ENCODE measurements at regions not wholly inside any gene's neighbourhood (a gene's known extent, or its start where the extent isn't known, plus 50 kb on each side); places are given as distances from the start of the nearest gene placed in this dataset.

GRCh38 chr9:120284821-120285220 lies 295.1 kb downstream of the CDK5RAP2 start:
- no peak for DNase-seq (ENCODE audit: low read depth)
- no peak for TF ChIP-seq CTCF (IDR thresholded peaks at IDR 0.05; ENCODE audit: low read depth, low read length, missing control alignments)
- H3K4me3 ChIP-seq (ENCODE audit: low read depth, low read length), result no peak overlapping the region

DNA sequence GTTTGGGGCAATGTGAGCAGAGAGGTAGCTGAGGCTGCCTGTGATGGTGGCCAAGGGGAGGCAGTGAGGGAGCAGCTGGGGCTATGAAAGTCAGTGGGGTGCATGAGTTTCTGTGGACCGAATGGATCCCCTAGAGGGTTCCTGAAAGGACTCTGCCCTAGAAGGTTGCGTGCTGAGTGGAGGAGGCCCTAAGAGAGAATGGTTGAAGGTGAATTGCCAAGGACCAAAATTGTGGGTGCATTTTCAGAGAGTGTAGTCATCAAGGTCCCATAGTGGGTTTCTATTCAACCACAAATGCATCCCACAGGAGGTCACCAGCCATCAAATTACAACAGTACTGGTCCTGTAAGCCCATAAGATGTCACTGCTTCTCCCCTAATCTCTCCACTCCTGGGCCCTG lies 298.3 kb downstream of the CDK5RAP2 start:
- H3K4me3 ChIP-seq (ENCODE audit: low read depth, low read length), result no peak overlapping the region
- no peak for TF ChIP-seq CTCF (IDR thresholded peaks at IDR 0.05; ENCODE audit: low read depth, low read length, missing control alignments)
- no peak for DNase-seq (ENCODE audit: low read depth)

GRCh38 chr9:120267929-120268328 lies 312.0 kb downstream of the CDK5RAP2 start:
- TF ChIP-seq CTCF (IDR thresholded peaks at IDR 0.05; ENCODE audit: low read depth, low read length, missing control alignments), result no peak
- no peak for DNase-seq (ENCODE audit: low read depth)
- no peak overlapping the region for H3K4me3 ChIP-seq (ENCODE audit: low read depth, low read length)

GRCh38 chr9:120265791-120266190 lies 314.2 kb downstream of the CDK5RAP2 start:
- no peak for TF ChIP-seq CTCF (IDR thresholded peaks at IDR 0.05; ENCODE audit: low read depth, low read length, missing control alignments)
- no peak for DNase-seq (ENCODE audit: low read depth)
- H3K4me3 ChIP-seq (ENCODE audit: low read depth, low read length), result no peak overlapping the region

DNA sequence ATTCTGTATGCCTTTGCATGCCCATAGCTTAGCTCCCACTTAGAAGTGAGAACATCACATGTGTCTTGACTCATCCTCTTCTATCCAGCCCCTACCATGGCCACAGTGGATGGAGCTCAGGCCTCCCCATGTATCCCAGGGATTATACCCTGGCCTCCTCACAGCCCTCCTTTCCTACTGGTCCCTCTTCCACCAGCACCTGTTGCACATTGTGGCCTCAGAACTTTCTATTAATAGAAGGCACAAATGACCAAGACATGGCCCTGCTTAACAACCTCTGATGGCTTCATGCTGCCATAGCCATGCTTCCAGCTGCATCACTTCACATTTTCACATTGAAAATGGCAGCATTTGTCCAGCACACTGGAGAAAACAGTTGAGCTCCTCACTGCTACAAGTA lies 315.4 kb downstream of the CDK5RAP2 start:
- TF ChIP-seq CTCF (IDR thresholded peaks at IDR 0.05; ENCODE audit: low read depth, low read length, missing control alignments), result no peak
- no peak overlapping the region for H3K4me3 ChIP-seq (ENCODE audit: low read depth, low read length)
- DNase-seq (ENCODE audit: low read depth), result no peak

- no peak overlapping the region for H3K4me3 ChIP-seq (ENCODE audit: low read depth, low read length)
- no peak for TF ChIP-seq CTCF (IDR thresholded peaks at IDR 0.05; ENCODE audit: low read depth, low read length, missing control alignments)
- no peak for DNase-seq (ENCODE audit: low read depth)
Measured at GRCh38 chr9:120263836-120264235, 316.1 kb downstream of the CDK5RAP2 start.

- no peak for TF ChIP-seq CTCF (IDR thresholded peaks at IDR 0.05; ENCODE audit: low read depth, low read length, missing control alignments)
- H3K4me3 ChIP-seq (ENCODE audit: low read depth, low read length), result no peak overlapping the region
- DNase-seq (ENCODE audit: low read depth), result no peak
Measured at GRCh38 chr9:120261419-120261818, 318.5 kb downstream of the CDK5RAP2 start.
